ENCODE measurements at regions not wholly inside any gene's neighbourhood (a gene's known extent, or its start where the extent isn't known, plus 50 kb on each side); places are given as distances from the start of the nearest gene placed in this dataset.
"Not testable (repeated sequence)": the region's sequence is repeated elsewhere in the genome, so short reads cannot be mapped to it uniquely, and the experiment has no call there.

- Mint-ChIP-seq H3K4me3 (no peak overlapping the region), H3K27ac (no peak overlapping the region), H3K4me1 (ENCODE audit: low read depth in 2 of 2) (no peaks in the 10 kb centered on the region), H3K9me3 (no peaks in the 10 kb centered on the region), H3K27me3 (peaks cover 31 to 32% of the 10 kb centered on the region in 2 donors), H3K36me3 (no peaks in the 10 kb centered on the region)
- DNase-seq (ENCODE audit: low spot score) (peak; percentile 45), ATAC-seq (no peak)
Measured at GRCh38 chr2:240191001-240191400, 50.5 kb upstream of the OTOS start.

- Mint-ChIP-seq H3K4me3 (no peak overlapping the region), H3K9me3 (no peaks in the 10 kb centered on the region), H3K27me3 (peaks cover 25 to 30% of the 10 kb centered on the region in 2 donors), H3K27ac (no peak overlapping the region), H3K4me1 (ENCODE audit: low read depth in 2 of 2) (peaks cover 0 to 3% of the 10 kb centered on the region in 2 donors), H3K36me3 (no peaks in the 10 kb centered on the region)
- ATAC-seq (no peak), DNase-seq (ENCODE audit: low spot score) (peak; percentile 5)
Measured at GRCh38 chr2:240192661-240193060, 52.2 kb upstream of the OTOS start.

- peak; percentile 28 for DNase-seq (ENCODE audit: low spot score)
- H3K9me3 Mint-ChIP-seq; H3K4me1 Mint-ChIP-seq (ENCODE audit: low read depth in 2 of 2); ATAC-seq; H3K36me3 Mint-ChIP-seq; H3K4me3 Mint-ChIP-seq; H3K27ac Mint-ChIP-seq: not testable (repeated sequence)
- H3K27me3 Mint-ChIP-seq, result peaks cover 24 to 25% of the 10 kb centered on the region in 2 donors
Measured at GRCh38 chr2:240194341-240194762, 53.9 kb upstream of the OTOS start.

- H3K27ac Mint-ChIP-seq, result no peak overlapping the region
- ATAC-seq (no peak), DNase-seq (ENCODE audit: low spot score) (no peak)
- peaks cover 4 to 11% of the 10 kb centered on the region in 2 donors for H3K4me1 Mint-ChIP-seq (ENCODE audit: low read depth in 2 of 2)
- H3K4me3 Mint-ChIP-seq, result no peak overlapping the region
- H3K27me3 Mint-ChIP-seq, result peaks cover 22 to 25% of the 10 kb centered on the region in 2 donors
- no peaks in the 10 kb centered on the region for H3K36me3 Mint-ChIP-seq
- H3K9me3 Mint-ChIP-seq, result no peaks in the 10 kb centered on the region
Measured at GRCh38 chr2:240195316-240195861, 54.9 kb upstream of the OTOS start.

- Mint-ChIP-seq H3K36me3 (no peaks in the 10 kb centered on the region), H3K27ac (no peak overlapping the region)
Measured at GRCh38 chr2:240196716-240197461, 56.4 kb upstream of the OTOS start.

GRCh38 chr2:240197462-240198139 lies 57.1 kb upstream of the OTOS start:
- DNase-seq (ENCODE audit: low spot score) (peak; percentile 15), ATAC-seq (no peak)
- H3K4me3 Mint-ChIP-seq, result no peak overlapping the region

More at GRCh38 chr2:240196716-240197461, 56.4 kb upstream of the OTOS start:
- Mint-ChIP-seq H3K4me1 (ENCODE audit: low read depth in 2 of 2) (peaks cover 14 to 21% of the 10 kb centered on the region in 2 donors), H3K4me3 (no peak overlapping the region), H3K27me3 (peaks cover 22 to 27% of the 10 kb centered on the region in 2 donors), H3K9me3 (no peaks in the 10 kb centered on the region)
- ATAC-seq (no peak), DNase-seq (ENCODE audit: low spot score) (peak; percentile 54)

GRCh38 chr2:240198226-240198625 lies 57.8 kb upstream of the OTOS start:
- peaks cover 14 to 22% of the 10 kb centered on the region in 2 donors for H3K4me1 Mint-ChIP-seq (ENCODE audit: low read depth in 2 of 2)
- peaks cover 24 to 26% of the 10 kb centered on the region in 2 donors for H3K27me3 Mint-ChIP-seq
- H3K27ac Mint-ChIP-seq, result no peak overlapping the region
- H3K9me3 Mint-ChIP-seq, result no peaks in the 10 kb centered on the region
- DNase-seq (ENCODE audit: low spot score) (no peak), ATAC-seq (no peak)
- H3K36me3 Mint-ChIP-seq, result no peaks in the 10 kb centered on the region
- H3K4me3 Mint-ChIP-seq, result no peak overlapping the region

More at GRCh38 chr2:240197462-240198139, 57.1 kb upstream of the OTOS start:
- H3K4me1 Mint-ChIP-seq (ENCODE audit: low read depth in 2 of 2), result peaks cover 14 to 21% of the 10 kb centered on the region in 2 donors
- H3K27me3 Mint-ChIP-seq, result peaks cover 21 to 26% of the 10 kb centered on the region in 2 donors
- no peaks in the 10 kb centered on the region for H3K36me3 Mint-ChIP-seq
- no peaks in the 10 kb centered on the region for H3K9me3 Mint-ChIP-seq
- H3K27ac Mint-ChIP-seq, result no peak overlapping the region

GRCh38 chr2:240199133-240199870 lies 58.8 kb upstream of the OTOS start:
- Mint-ChIP-seq H3K27me3 (peaks cover 22% of the 10 kb centered on the region in 2 donors), H3K36me3 (no peaks in the 10 kb centered on the region), H3K4me1 (ENCODE audit: low read depth in 2 of 2) (peaks cover 14 to 24% of the 10 kb centered on the region in 2 donors), H3K4me3 (no peak overlapping the region), H3K27ac (no peak overlapping the region), H3K9me3 (no peaks in the 10 kb centered on the region)
- no peak for DNase-seq (ENCODE audit: low spot score)
- no peak for ATAC-seq

- Mint-ChIP-seq H3K4me1 (ENCODE audit: low read depth in 2 of 2) (peaks cover 18 to 30% of the 10 kb centered on the region in 2 donors), H3K27me3 (peaks cover 26 to 28% of the 10 kb centered on the region in 2 donors), H3K4me3 (peak overlapping the region; percentile 10), H3K36me3 (no peaks in the 10 kb centered on the region), H3K27ac (no peak overlapping the region), H3K9me3 (no peaks in the 10 kb centered on the region)
- ATAC-seq, result peak in 1 of 2 donors; percentile 83
- no peak for DNase-seq (ENCODE audit: low spot score)
Measured at GRCh38 chr2:240200230-240201051, 60.0 kb upstream of the OTOS start.

- peaks cover 18 to 27% of the 10 kb centered on the region in 2 donors for H3K4me1 Mint-ChIP-seq (ENCODE audit: low read depth in 2 of 2)
Measured at GRCh38 chr2:240201866-240202265, 61.4 kb upstream of the OTOS start.

GRCh38 chr2:240202586-240202985 lies 62.1 kb upstream of the OTOS start:
- peaks cover 18 to 19% of the 10 kb centered on the region in 2 donors for H3K27me3 Mint-ChIP-seq
- peaks cover 6% of the 10 kb centered on the region for H3K36me3 Mint-ChIP-seq
- H3K4me3 Mint-ChIP-seq, result no peak overlapping the region
- ATAC-seq (no peak), DNase-seq (ENCODE audit: low spot score) (no peak)
- H3K27ac Mint-ChIP-seq, result no peak overlapping the region
- no peaks in the 10 kb centered on the region for H3K9me3 Mint-ChIP-seq
- peaks cover 18 to 27% of the 10 kb centered on the region in 2 donors for H3K4me1 Mint-ChIP-seq (ENCODE audit: low read depth in 2 of 2)

More at GRCh38 chr2:240201866-240202265, 61.4 kb upstream of the OTOS start:
- H3K27ac Mint-ChIP-seq, result no peak overlapping the region
- H3K4me3 Mint-ChIP-seq, result no peak overlapping the region
- DNase-seq (ENCODE audit: low spot score) (no peak), ATAC-seq (no peak)
- peaks cover 6% of the 10 kb centered on the region for H3K36me3 Mint-ChIP-seq
- H3K27me3 Mint-ChIP-seq, result peaks cover 18 to 19% of the 10 kb centered on the region in 2 donors
- no peaks in the 10 kb centered on the region for H3K9me3 Mint-ChIP-seq

GRCh38 chr2:240203031-240203787 lies 62.8 kb upstream of the OTOS start:
- no peak overlapping the region for H3K27ac Mint-ChIP-seq
- no peak for ATAC-seq
- H3K9me3 Mint-ChIP-seq, result no peaks in the 10 kb centered on the region
- H3K4me1 Mint-ChIP-seq (ENCODE audit: low read depth in 2 of 2), result peaks cover 18 to 27% of the 10 kb centered on the region in 2 donors
- H3K4me3 Mint-ChIP-seq, result no peak overlapping the region
- H3K27me3 Mint-ChIP-seq, result peaks cover 18 to 19% of the 10 kb centered on the region in 2 donors
- peaks cover 6% of the 10 kb centered on the region for H3K36me3 Mint-ChIP-seq
- peak; percentile 38 for DNase-seq (ENCODE audit: low spot score)
